AG04449 (cell line): ENCODE measurements at regions not wholly inside any gene's neighbourhood (a gene's known extent, or its start where the extent isn't known, plus 50 kb on each side); places are given as distances from the start of the nearest gene placed in this dataset.

Experiments
- CTCF ChIA-PET: fragments of 350-600 bp; formaldehyde crosslinking; extraction: SDS; loops from one replicate; lab custom pipeline; 2021; ENCODE audit warnings: antibody characterized with exemption; lab: Yijun Ruan, JAX
- POLR2A ChIA-PET: fragments of 400-600, 350-600 bp; formaldehyde crosslinking; extraction: SDS; loops from one replicate; lab custom pipeline; 2020; ENCODE audit warnings: antibody characterized with exemption, inconsistent platforms; lab: Yijun Ruan, JAX
- DNase-seq: peaks from one replicate; pipeline ENCODE4 v3.0.0-alpha.2; 2010; ENCODE audit warnings: low read depth, low spot score
- H3K4me3 ChIP-seq: 2 replicates; pipeline ENCODE4 v1.5.1; 2011; ENCODE audit warnings: low read depth, mild to moderate bottlenecking, control low read depth, low read length
- TF ChIP-seq, protein P1 (sequence below): IDR thresholded peaks from one replicate; pipeline ENCODE4 v1.5.1; 2011; ENCODE audit warnings: mild to moderate bottlenecking, moderate library complexity, low read length, control low read depth, inconsistent platforms; ENCODE audit not compliant: insufficient read depth; ENCODE audit errors: missing control alignments

DNA sequence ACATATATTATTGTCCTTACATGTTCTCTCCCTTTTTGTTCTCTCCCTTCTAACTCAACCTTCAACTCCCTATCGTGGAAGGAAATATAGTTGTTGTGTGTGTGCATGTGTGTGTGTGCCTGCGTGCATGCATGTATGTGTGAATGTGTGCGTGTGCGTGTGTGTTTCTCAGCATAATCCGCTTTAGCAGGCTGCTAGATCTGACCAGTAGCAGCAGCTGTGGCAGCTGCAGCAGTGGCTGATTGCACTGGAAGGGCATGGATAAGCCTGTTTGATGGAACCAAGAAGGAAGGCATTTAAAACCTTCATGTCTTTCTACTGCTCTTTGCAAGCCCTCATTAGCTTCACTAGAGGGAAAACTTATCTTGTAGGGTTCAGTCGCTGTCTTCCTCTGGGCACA, 65.6 kb upstream of the IRF2BP2 start:
- TF ChIP-seq, protein P1, sequence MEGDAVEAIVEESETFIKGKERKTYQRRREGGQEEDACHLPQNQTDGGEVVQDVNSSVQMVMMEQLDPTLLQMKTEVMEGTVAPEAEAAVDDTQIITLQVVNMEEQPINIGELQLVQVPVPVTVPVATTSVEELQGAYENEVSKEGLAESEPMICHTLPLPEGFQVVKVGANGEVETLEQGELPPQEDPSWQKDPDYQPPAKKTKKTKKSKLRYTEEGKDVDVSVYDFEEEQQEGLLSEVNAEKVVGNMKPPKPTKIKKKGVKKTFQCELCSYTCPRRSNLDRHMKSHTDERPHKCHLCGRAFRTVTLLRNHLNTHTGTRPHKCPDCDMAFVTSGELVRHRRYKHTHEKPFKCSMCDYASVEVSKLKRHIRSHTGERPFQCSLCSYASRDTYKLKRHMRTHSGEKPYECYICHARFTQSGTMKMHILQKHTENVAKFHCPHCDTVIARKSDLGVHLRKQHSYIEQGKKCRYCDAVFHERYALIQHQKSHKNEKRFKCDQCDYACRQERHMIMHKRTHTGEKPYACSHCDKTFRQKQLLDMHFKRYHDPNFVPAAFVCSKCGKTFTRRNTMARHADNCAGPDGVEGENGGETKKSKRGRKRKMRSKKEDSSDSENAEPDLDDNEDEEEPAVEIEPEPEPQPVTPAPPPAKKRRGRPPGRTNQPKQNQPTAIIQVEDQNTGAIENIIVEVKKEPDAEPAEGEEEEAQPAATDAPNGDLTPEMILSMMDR, result no peak
- ChIA-PET POLR2A (no interaction called here), CTCF (no interaction called here)
- DNase-seq, result no peak
- no peak overlapping the region for H3K4me3 ChIP-seq

DNA sequence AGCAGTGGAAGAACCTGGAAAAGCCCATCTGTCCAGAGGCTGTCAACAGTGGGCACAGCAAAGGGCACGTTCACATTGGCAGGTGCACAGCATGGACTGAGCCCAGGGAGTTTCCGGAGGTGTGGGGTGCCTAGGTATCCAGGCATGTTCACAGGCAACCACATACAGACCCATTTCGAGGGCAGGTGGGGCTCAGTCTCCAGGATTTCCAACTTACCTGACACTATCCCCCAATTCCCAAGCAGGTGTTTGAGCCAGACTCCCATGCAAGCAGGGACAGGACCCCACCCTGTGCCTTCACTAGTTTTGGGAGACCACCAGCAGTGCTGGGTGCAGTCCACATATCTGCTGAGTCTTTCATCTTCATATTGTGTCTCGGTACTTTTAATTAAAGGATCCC, 65.0 kb upstream of the IRF2BP2 start:
- no peak for DNase-seq
- ChIA-PET POLR2A (no interaction called here), CTCF (interaction anchor here (1.5 kb wide), 1 partner anchor 15 kb away, joined by 4 read pairs; no protein-coding TSS in a partner anchor)
- TF ChIP-seq, protein P1, result no peak
- H3K4me3 ChIP-seq, result no peak overlapping the region

DNA sequence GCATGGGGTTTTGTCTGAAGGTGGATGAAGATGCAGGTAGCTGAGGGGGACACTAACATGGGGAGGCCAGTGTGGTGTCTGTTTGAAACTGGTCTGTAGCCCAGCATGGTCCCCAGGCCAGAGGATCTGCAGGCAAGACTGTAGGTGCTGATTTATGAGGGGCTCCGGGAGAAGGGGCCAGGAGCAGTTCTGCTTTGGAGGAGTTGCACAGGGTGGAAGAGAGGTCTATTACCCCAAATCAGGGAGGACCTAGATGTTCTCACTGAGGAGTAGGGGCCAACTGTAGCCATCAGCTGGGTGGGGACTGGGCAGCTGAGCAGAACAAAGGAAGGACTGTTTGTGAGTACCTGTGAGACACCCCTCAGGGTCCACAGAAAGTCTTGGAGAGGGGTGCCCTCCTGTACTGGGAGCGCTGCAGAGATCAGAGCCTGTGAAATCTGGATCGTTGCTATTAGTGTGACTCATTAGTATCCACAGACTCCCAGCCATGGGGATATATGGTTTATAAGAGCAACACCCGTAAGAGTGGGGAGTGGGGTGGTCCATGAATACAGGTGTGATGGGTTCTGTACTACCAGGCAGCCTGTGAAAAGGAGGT, 64.3 kb upstream of the IRF2BP2 start:
- DNase-seq, result no peak
- POLR2A ChIA-PET, result no interaction called here
- CTCF ChIA-PET, result interaction anchor here (1.2 to 1.5 kb wide), 2 partner anchors 10 to 16 kb away, joined by 4 to 5 read pairs; no protein-coding TSS in a partner anchor
- no peak overlapping the region for H3K4me3 ChIP-seq
- TF ChIP-seq, protein P1, result no peak

DNA sequence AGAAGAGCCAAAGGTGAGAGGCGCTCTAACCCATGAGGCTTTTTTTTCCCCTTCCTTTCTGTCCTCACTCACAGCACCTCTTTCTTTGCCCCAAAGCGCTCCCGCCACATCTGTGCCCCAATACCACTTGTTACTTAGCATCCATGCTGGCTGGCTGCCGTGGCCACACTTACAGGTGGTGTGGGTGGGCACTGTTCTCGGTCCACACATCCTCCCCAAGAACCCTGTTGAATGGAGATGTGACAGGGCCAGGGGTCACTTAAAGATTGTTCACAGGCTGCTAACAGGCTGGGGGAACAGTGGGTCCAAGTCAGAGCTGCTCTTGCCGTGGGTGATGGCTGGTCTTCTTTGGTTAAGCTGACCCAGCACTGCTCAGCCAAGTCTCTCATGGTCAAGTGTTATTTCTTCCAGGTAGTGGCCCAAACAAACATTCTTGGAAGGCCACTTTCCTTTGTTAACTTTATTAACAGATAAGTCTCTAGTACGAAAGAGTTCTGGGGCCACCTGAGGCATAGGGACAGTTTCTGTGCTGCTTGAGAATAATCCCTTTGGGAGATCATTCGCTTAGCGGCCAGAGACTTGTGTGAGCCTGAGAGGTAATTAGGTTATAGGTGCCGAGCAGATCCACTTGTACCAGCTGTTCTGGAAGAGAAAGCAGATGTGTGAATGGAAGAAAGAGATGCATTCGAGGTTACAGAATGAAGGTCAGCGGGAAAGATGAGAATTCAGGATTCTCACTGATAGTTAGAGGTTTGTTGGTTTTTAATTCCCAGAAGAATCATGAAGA, 62.6 kb upstream of the IRF2BP2 start:
- ChIA-PET POLR2A (no interaction called here), CTCF (no interaction called here)
- H3K4me3 ChIP-seq, result no peak overlapping the region
- no peak for DNase-seq
- TF ChIP-seq, protein P1, result no peak

DNA sequence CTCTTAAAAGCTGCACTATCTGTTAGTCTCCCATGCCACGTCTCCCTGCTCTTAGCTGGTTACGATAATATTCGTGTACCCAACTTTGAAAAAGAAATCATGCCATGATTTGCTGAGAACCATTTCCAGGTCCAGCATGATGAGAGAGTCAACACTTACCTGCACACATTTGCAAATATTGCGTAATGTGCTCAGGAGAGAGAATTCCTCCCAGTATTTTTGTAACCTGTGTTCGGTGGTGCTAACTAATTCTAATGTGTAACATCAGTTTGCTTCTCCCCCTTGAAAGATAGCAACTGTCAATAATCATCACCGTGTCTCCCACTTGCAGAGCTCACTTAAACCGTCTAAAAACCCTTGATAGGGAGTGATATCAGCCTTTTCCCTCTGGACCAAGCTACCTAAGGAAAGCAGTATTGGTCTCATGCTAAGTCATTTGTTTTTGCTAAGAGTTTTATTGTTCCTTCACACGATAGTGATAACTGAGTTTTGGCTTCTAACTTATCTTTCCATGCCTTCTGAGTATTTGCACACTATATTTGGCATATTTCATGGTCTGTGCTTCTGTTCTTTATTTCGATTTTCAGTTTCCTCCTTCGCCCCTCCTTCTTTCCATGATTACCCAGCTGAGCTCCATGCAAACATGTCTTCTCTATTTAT, 61.1 kb upstream of the IRF2BP2 start:
- TF ChIP-seq, protein P1, result no peak
- DNase-seq, result no peak
- POLR2A ChIA-PET, result no interaction called here
- CTCF ChIA-PET, result interaction anchor here (1.1 kb wide), 1 partner anchor 432 kb away, joined by 4 read pairs; no protein-coding TSS in a partner anchor
- H3K4me3 ChIP-seq, result no peak overlapping the region

DNA sequence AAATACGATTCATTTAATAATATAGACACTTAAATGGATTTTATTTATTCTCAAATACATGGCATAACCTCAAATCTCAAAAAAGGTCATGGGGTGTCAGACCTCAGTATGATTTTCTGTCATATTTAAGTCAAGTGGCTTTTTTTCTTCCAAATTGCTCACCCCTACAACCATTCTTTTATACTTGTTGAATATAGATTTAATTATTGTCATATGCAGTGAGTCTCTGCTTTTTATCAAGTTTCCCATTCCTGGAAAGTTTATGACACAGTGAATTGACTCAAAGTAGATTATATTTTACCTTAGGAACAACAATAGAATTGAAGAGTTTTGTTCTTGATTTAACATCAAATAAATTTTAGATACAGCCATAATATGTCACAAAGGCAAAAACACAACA, 59.5 kb upstream of the IRF2BP2 start:
- DNase-seq, result no peak
- no peak overlapping the region for H3K4me3 ChIP-seq
- POLR2A ChIA-PET, result no interaction called here
- CTCF ChIA-PET, result no interaction called here
- TF ChIP-seq, protein P1, result no peak
